HepG2 (cell line): ENCODE measurements at regions not wholly inside any gene's neighbourhood (a gene's known extent, or its start where the extent isn't known, plus 50 kb on each side); places are given as distances from the start of the nearest gene placed in this dataset.

Source experiments
- ARNT2 ChIP-seq: sonication (generic); formaldehyde crosslinking; IDR thresholded peaks from 2 replicates; pipeline ENCODE4 v1.8.0; 2022; ENCODE audit warnings: mild to moderate bottlenecking, low read depth, missing genetic modification reagents, moderate library complexity
- DNMT1 ChIP-seq: sonication (generic); formaldehyde crosslinking; IDR thresholded peaks from 2 replicates; pipeline ENCODE4 v1.5.1; 2020; ENCODE audit warnings: mild to moderate bottlenecking, missing genetic modification reagents
- FOXK2 ChIP-seq: fragments of 450-650 bp; IDR thresholded peaks from 2 replicates; pipeline ENCODE4 v1.6.1; 2016
- HDAC2 ChIP-seq: sonication (generic); formaldehyde crosslinking; IDR thresholded peaks from 2 replicates; pipeline ENCODE4 v1.4.0; 2020; ENCODE audit warnings: missing genetic modification reagents
- LCORL ChIP-seq, 2 experiments: fragments of 450-650 bp in 1 of 2; sonication (generic) in 1 of 2; formaldehyde crosslinking in 1 of 2; IDR thresholded peaks; 2 replicates each; pipeline versions ENCODE4 v1.5.0 to v1.6.1; 2017 to 2020; ENCODE audit warnings: antibody characterized with exemption in 1 of 2, missing genetic modification reagents in 1 of 2
- MED1 ChIP-seq: sonication (generic); formaldehyde crosslinking; IDR thresholded peaks from 2 replicates; pipeline ENCODE4 v1.4.0; 2020; ENCODE audit warnings: missing genetic modification reagents
- MTA1 ChIP-seq: sonication (generic); formaldehyde crosslinking; IDR thresholded peaks from 2 replicates; pipeline ENCODE4 v1.4.0; 2020; ENCODE audit warnings: missing genetic modification reagents, mild to moderate bottlenecking, borderline replicate concordance
- NPAS2 ChIP-seq: sonication (generic); formaldehyde crosslinking; IDR thresholded peaks from 2 replicates; pipeline ENCODE4 v1.8.0; 2022; ENCODE audit warnings: mild to moderate bottlenecking, missing genetic modification reagents, borderline replicate concordance
- PRDM10 ChIP-seq: sonication (generic); formaldehyde crosslinking; IDR thresholded peaks from 2 replicates; pipeline ENCODE4 v1.4.0; 2020; ENCODE audit warnings: low read depth, missing genetic modification reagents
- SATB2 ChIP-seq: sonication (generic); formaldehyde crosslinking; IDR thresholded peaks from 2 replicates; pipeline ENCODE4 v1.5.0; 2020; ENCODE audit warnings: missing genetic modification reagents
- SRF ChIP-seq: IDR thresholded peaks from 2 replicates; pipeline ENCODE4 v1.6.1; 2011; ENCODE audit warnings: mild to moderate bottlenecking, low read depth, low read length, moderate library complexity
- TARDBP ChIP-seq: sonication (generic); formaldehyde crosslinking; IDR thresholded peaks from 2 replicates; pipeline ENCODE4 v1.8.0; 2022; ENCODE audit warnings: mild to moderate bottlenecking, missing genetic modification reagents
- USF2 ChIP-seq, 2 experiments: sonication (generic) in 1 of 2; formaldehyde crosslinking in 1 of 2; IDR thresholded peaks; 2 replicates each; pipeline versions ENCODE4 v1.5.1 to v1.6.1; 2011 to 2020; ENCODE audit warnings: borderline replicate concordance in 1 of 2, low read depth in 1 of 2, low read length in 1 of 2, mild to moderate bottlenecking in 1 of 2, missing genetic modification reagents in 1 of 2, moderate library complexity in 1 of 2
- ZMYM2 ChIP-seq: sonication (generic); formaldehyde crosslinking; IDR thresholded peaks from 2 replicates; pipeline ENCODE4 v1.8.0; 2022; ENCODE audit warnings: mild to moderate bottlenecking, missing genetic modification reagents
- ZNF747 ChIP-seq: sonication (generic); formaldehyde crosslinking; IDR thresholded peaks from 2 replicates; pipeline ENCODE4 v1.8.1; 2023; ENCODE audit warnings: missing genetic modification reagents, mild to moderate bottlenecking, borderline replicate concordance
- ZNF775 ChIP-seq: sonication (generic); formaldehyde crosslinking; IDR thresholded peaks from 2 replicates; pipeline ENCODE4 v1.4.0; 2020; ENCODE audit warnings: missing genetic modification reagents, mild to moderate bottlenecking, moderate library complexity, borderline replicate concordance
- TF ChIP-seq, protein P1 (sequence below): sonication (generic); formaldehyde crosslinking; IDR thresholded peaks from 2 replicates; pipeline ENCODE4 v1.4.0; 2020; ENCODE audit warnings: missing genetic modification reagents
- TF ChIP-seq, protein P2 (sequence below): sonication (generic); formaldehyde crosslinking; IDR thresholded peaks from 2 replicates; pipeline ENCODE4 v1.4.0; 2020; ENCODE audit warnings: missing genetic modification reagents

GRCh38 chr6:113352029-113352801 is 504.9 kb upstream of the MARCKS start (continued):
- TF ChIP-seq TARDBP (CRISPR knock-in tag) (peak; percentile 96), SATB2 (CRISPR knock-in tag) (no peak), MTA1 (CRISPR knock-in tag) (peak; percentile 39; the same call in 1 of the 2 replicates), MED1 (peak; percentile 97), ZNF747 (peak; percentile 76; the same call in 1 of the 2 replicates), NPAS2 (no peak), HDAC2 (peak; percentile 99), SRF (no peak), LCORL (IDR thresholded peaks at IDR 0.05) (peak; percentile 44; the same call in 1 of the 2 replicates), LCORL (CRISPR knock-in tag; IDR thresholded peaks at IDR 0.05) (peak; percentile 72; the same call in 1 of the 2 replicates), ZMYM2 (CRISPR knock-in tag) (peak; percentile 83; the same call in 1 of the 2 replicates), ZNF775 (CRISPR knock-in tag) (no peak), FOXK2 (0 out of 2 replicates have a peak, but pooled peaks have one; percentile 7), USF2 (IDR thresholded peaks at IDR 0.05; ENCODE audit: low read depth, low read length) (no peak), USF2 (CRISPR knock-in tag; IDR thresholded peaks at IDR 0.05; ENCODE audit: borderline replicate concordance) (no peak), ARNT2 (0 out of 2 replicates have a peak, but pooled peaks have one; percentile 24), PRDM10 (CRISPR knock-in tag) (peak; percentile 65; the same call in 1 of the 2 replicates), DNMT1 (CRISPR knock-in tag) (no peak)
- TF ChIP-seq, protein P1, sequence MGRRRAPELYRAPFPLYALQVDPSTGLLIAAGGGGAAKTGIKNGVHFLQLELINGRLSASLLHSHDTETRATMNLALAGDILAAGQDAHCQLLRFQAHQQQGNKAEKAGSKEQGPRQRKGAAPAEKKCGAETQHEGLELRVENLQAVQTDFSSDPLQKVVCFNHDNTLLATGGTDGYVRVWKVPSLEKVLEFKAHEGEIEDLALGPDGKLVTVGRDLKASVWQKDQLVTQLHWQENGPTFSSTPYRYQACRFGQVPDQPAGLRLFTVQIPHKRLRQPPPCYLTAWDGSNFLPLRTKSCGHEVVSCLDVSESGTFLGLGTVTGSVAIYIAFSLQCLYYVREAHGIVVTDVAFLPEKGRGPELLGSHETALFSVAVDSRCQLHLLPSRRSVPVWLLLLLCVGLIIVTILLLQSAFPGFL, result no peak
- TF ChIP-seq, protein P2, sequence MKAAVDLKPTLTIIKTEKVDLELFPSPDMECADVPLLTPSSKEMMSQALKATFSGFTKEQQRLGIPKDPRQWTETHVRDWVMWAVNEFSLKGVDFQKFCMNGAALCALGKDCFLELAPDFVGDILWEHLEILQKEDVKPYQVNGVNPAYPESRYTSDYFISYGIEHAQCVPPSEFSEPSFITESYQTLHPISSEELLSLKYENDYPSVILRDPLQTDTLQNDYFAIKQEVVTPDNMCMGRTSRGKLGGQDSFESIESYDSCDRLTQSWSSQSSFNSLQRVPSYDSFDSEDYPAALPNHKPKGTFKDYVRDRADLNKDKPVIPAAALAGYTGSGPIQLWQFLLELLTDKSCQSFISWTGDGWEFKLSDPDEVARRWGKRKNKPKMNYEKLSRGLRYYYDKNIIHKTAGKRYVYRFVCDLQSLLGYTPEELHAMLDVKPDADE (CRISPR knock-in tag), result no peak
